BJ (cell line): ENCODE measurements at regions not wholly inside any gene's neighbourhood (a gene's known extent, or its start where the extent isn't known, plus 50 kb on each side); places are given as distances from the start of the nearest gene placed in this dataset.
"Not testable (repeated sequence)": the region's sequence is repeated elsewhere in the genome, so short reads cannot be mapped to it uniquely, and the experiment has no call there.

Experiments used
- CTCF ChIA-PET: fragments of 350-600 bp; formaldehyde crosslinking; extraction: SDS; loops from one replicate; lab custom pipeline; 2021; ENCODE audit warnings: antibody characterized with exemption, inconsistent platforms; lab: Yijun Ruan, JAX
- POLR2A ChIA-PET: fragments of 300-600 bp; sonication (Branson Sonifier 250); formaldehyde crosslinking; extraction: SDS; loops from one replicate; lab custom pipeline; 2021; ENCODE audit warnings: antibody characterized with exemption; lab: Charles Lee
- DNase-seq: peaks from one replicate; pipeline ENCODE4 v3.0.0-alpha.2; 2011; ENCODE audit warnings: low read depth
- H3K27me3 ChIP-seq: 2 replicates; pipeline ENCODE4 v1.6.0; 2011; ENCODE audit warnings: low read length; ENCODE audit not compliant: control insufficient read depth, insufficient read depth
- H3K36me3 ChIP-seq: 2 replicates; pipeline ENCODE4 v1.5.1; 2011; ENCODE audit warnings: low read length; ENCODE audit not compliant: control insufficient read depth, insufficient read depth
- H3K4me3 ChIP-seq: 2 replicates; pipeline ENCODE4 v1.5.1; 2011; ENCODE audit warnings: low read depth, mild to moderate bottlenecking, control low read depth, low read length
- CTCF ChIP-seq: IDR thresholded peaks from 2 replicates; pipeline ENCODE4 v1.5.1; 2011; ENCODE audit warnings: low read depth, mild to moderate bottlenecking, control low read depth, inconsistent platforms, low read length, moderate library complexity; ENCODE audit not compliant: insufficient read depth

GRCh38 chr9:78172610-78173009, 63.3 kb upstream of the CEP78 start:
- POLR2A ChIA-PET, H3K36me3 ChIP-seq, CTCF ChIA-PET, H3K4me3 ChIP-seq, DNase-seq, H3K27me3 ChIP-seq: not testable (repeated sequence)

GRCh38 chr9:78171651-78172050, 64.2 kb upstream of the CEP78 start:
- Histone ChIP-seq H3K27me3 (peaks cover 2% of the 10 kb centered on the region; the same call in 1 of the 2 replicates), H3K36me3 (no peaks in the 10 kb centered on the region), H3K4me3 (no peak overlapping the region)
- no peak for DNase-seq
- CTCF ChIA-PET = no interaction called here
- POLR2A ChIA-PET = no interaction called here
- TF ChIP-seq CTCF = no peak

- no peak for TF ChIP-seq CTCF
- Histone ChIP-seq H3K27me3 (peaks cover 2% of the 10 kb centered on the region; the same call in 1 of the 2 replicates), H3K4me3 (no peak overlapping the region), H3K36me3 (no peaks in the 10 kb centered on the region)
- POLR2A ChIA-PET = no interaction called here
- CTCF ChIA-PET = no interaction called here
- no peak for DNase-seq
Measured at GRCh38 chr9:78169125-78169524, 66.8 kb upstream of the CEP78 start.

GRCh38 chr9:78167356-78167755, 68.5 kb upstream of the CEP78 start:
- POLR2A ChIA-PET = no interaction called here
- no peak for DNase-seq
- CTCF ChIA-PET = no interaction called here
- peaks cover 2% of the 10 kb centered on the region; the same call in 1 of the 2 replicates for H3K27me3 ChIP-seq
- H3K36me3 ChIP-seq = no peaks in the 10 kb centered on the region
- no peak overlapping the region for H3K4me3 ChIP-seq
- TF ChIP-seq CTCF = no peak

- H3K27me3 ChIP-seq = peaks cover 2% of the 10 kb centered on the region; the same call in 1 of the 2 replicates
- TF ChIP-seq CTCF = no peak
- POLR2A ChIA-PET = no interaction called here
Measured at GRCh38 chr9:78163834-78164233, 72.0 kb upstream of the CEP78 start.

GRCh38 chr9:78158286-78158685, 77.6 kb upstream of the CEP78 start:
- no peak overlapping the region for H3K4me3 ChIP-seq
- no peak for DNase-seq
- H3K36me3 ChIP-seq = no peaks in the 10 kb centered on the region
- ChIA-PET POLR2A (no interaction called here), CTCF (no interaction called here)
- no peaks in the 10 kb centered on the region for H3K27me3 ChIP-seq
- no peak for TF ChIP-seq CTCF

More at GRCh38 chr9:78163834-78164233, 72.0 kb upstream of the CEP78 start:
- Histone ChIP-seq H3K36me3 (no peaks in the 10 kb centered on the region), H3K4me3 (no peak overlapping the region)
- DNase-seq = no peak
- CTCF ChIA-PET = no interaction called here
